ENCODE measurements at regions not wholly inside any gene's neighbourhood (a gene's known extent, or its start where the extent isn't known, plus 50 kb on each side); places are given as distances from the start of the nearest gene placed in this dataset.

GRCh38 chr20:22369100-22369499, 215.3 kb downstream of the FOXA2 start:
- Histone ChIP-seq H3K4me2 (ENCODE audit: control insufficient read depth, extremely low read depth, insufficient read depth, low read depth, low read length) (no peak overlapping the region), H3K4me3 (ENCODE audit: control insufficient read depth in 2 of 3, extremely low read depth in 1 of 3, insufficient read depth in 2 of 3, low read depth in 1 of 3, low read length in 3 of 3) (no peak overlapping the region), H3K9me1 (ENCODE audit: control insufficient read depth, extremely low read depth, insufficient read depth, low read length) (no peaks in the 10 kb centered on the region), H3K4me1 (ENCODE audit: control insufficient read depth, extremely low read depth, insufficient read depth, low read length) (peaks cover 6% of the 10 kb centered on the region), H3K27ac (ENCODE audit: control insufficient read depth, insufficient read depth, low read length) (no peak overlapping the region), H3K9ac (ENCODE audit: control insufficient read depth, extremely low read depth, insufficient read depth, low read length) (no peak overlapping the region), H3K9me3 (ENCODE audit: control insufficient read depth, low read depth, low read length) (no peaks in the 10 kb centered on the region), H2AFZ (ENCODE audit: control insufficient read depth, low read length) (no peak overlapping the region), H3K36me3 (ENCODE audit: control insufficient read depth in 2 of 2, extremely low read depth in 1 of 2, insufficient read depth in 2 of 2, low read length in 2 of 2) (no peaks in the 10 kb centered on the region), H3K79me2 (ENCODE audit: control insufficient read depth, insufficient read depth, low read length) (no peaks in the 10 kb centered on the region), H3K27me3 (ENCODE audit: control insufficient read depth, extremely low read depth, insufficient read depth, low read length) (no peaks in the 10 kb centered on the region), H4K20me1 (ENCODE audit: control insufficient read depth, extremely low read depth, insufficient read depth, low read length) (no peaks in the 10 kb centered on the region)
- dilution Hi-C loops (cut with MboI; ENCODE audit: extremely low pct_ligation_motif_present, low sequenced_read_pairs) = no loop called here
- DNase-seq (ENCODE audit: low read depth, low spot score) (no peak), FAIRE-seq (no peak)
- TF ChIP-seq, protein P1, sequence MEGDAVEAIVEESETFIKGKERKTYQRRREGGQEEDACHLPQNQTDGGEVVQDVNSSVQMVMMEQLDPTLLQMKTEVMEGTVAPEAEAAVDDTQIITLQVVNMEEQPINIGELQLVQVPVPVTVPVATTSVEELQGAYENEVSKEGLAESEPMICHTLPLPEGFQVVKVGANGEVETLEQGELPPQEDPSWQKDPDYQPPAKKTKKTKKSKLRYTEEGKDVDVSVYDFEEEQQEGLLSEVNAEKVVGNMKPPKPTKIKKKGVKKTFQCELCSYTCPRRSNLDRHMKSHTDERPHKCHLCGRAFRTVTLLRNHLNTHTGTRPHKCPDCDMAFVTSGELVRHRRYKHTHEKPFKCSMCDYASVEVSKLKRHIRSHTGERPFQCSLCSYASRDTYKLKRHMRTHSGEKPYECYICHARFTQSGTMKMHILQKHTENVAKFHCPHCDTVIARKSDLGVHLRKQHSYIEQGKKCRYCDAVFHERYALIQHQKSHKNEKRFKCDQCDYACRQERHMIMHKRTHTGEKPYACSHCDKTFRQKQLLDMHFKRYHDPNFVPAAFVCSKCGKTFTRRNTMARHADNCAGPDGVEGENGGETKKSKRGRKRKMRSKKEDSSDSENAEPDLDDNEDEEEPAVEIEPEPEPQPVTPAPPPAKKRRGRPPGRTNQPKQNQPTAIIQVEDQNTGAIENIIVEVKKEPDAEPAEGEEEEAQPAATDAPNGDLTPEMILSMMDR (optimal IDR thresholded peaks at IDR 0.05 in 1 of 3, IDR thresholded peaks at IDR 0.05 in 1 of 3, conservative IDR thresholded peaks at IDR 0.05 in 1 of 3; ENCODE audit: extremely low read depth in 1 of 3, insufficient read depth in 2 of 3, low read length in 3 of 3) = no peak
- TF ChIP-seq EZH2 (IDR thresholded peaks at IDR 0.05; ENCODE audit: low read length) = no peak

DNA sequence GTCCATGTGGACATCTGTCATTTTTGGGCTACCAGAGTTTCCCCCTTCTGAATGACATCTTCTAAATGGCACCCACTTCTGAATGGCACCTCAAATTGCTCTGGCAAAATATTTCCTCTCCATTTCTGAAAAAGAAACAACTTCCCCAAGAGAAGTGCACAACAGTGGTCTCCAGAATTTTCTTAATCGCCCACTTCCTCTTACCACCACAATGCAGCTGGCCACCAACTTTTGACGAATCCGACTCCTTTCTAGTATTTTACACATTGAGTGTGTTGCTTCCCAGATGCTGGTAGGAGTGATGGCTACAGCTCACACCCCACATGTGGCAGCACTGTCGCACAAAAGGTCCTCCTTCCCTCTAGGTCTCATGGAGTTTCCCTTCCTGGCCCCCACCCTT, 216.1 kb downstream of the FOXA2 start:
- no peak for DNase-seq (ENCODE audit: low read depth, low spot score)
- Histone ChIP-seq H3K4me1 (ENCODE audit: control insufficient read depth, extremely low read depth, insufficient read depth, low read length) (no peaks in the 10 kb centered on the region), H3K4me3 (ENCODE audit: control insufficient read depth in 2 of 3, extremely low read depth in 1 of 3, insufficient read depth in 2 of 3, low read depth in 1 of 3, low read length in 3 of 3) (no peak overlapping the region), H3K27ac (ENCODE audit: control insufficient read depth, insufficient read depth, low read length) (no peak overlapping the region), H3K9ac (ENCODE audit: control insufficient read depth, extremely low read depth, insufficient read depth, low read length) (no peak overlapping the region), H3K9me1 (ENCODE audit: control insufficient read depth, extremely low read depth, insufficient read depth, low read length) (no peaks in the 10 kb centered on the region), H3K9me3 (ENCODE audit: control insufficient read depth, low read depth, low read length) (no peaks in the 10 kb centered on the region), H3K4me2 (ENCODE audit: control insufficient read depth, extremely low read depth, insufficient read depth, low read depth, low read length) (no peak overlapping the region), H3K27me3 (ENCODE audit: control insufficient read depth, extremely low read depth, insufficient read depth, low read length) (no peaks in the 10 kb centered on the region), H3K79me2 (ENCODE audit: control insufficient read depth, insufficient read depth, low read length) (no peaks in the 10 kb centered on the region), H3K36me3 (ENCODE audit: control insufficient read depth in 2 of 2, extremely low read depth in 1 of 2, insufficient read depth in 2 of 2, low read length in 2 of 2) (no peaks in the 10 kb centered on the region), H2AFZ (ENCODE audit: control insufficient read depth, low read length) (no peak overlapping the region), H4K20me1 (ENCODE audit: control insufficient read depth, extremely low read depth, insufficient read depth, low read length) (no peaks in the 10 kb centered on the region)
- FAIRE-seq = no peak
- dilution Hi-C loops (cut with MboI; ENCODE audit: extremely low pct_ligation_motif_present, low sequenced_read_pairs) = no loop called here
- TF ChIP-seq, protein P1 (optimal IDR thresholded peaks at IDR 0.05 in 1 of 3, IDR thresholded peaks at IDR 0.05 in 1 of 3, conservative IDR thresholded peaks at IDR 0.05 in 1 of 3; ENCODE audit: extremely low read depth in 1 of 3, insufficient read depth in 2 of 3, low read length in 3 of 3) = no peak
- TF ChIP-seq EZH2 (IDR thresholded peaks at IDR 0.05; ENCODE audit: low read length) = no peak
